ENCODE measurements at regions not wholly inside any gene's neighbourhood (a gene's known extent, or its start where the extent isn't known, plus 50 kb on each side); places are given as distances from the start of the nearest gene placed in this dataset.

DNA sequence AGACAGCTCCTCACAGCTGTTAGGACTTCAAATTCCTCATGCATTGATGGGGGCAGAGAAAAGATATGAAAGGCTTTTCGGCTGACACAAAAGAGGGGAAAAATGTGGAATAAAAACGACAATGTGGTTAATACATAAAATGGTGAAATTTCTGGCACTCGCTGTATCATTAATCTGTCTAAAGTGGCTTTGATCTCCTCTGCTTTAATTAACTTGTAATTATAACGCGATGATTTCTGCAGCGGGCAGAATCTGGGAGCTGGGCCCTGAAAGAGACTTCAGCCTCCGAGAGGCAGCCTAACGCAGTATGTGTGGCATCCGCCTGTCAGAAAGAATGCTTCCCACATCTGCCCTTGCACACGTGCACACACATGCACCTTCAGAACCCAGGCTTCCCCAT, 144.1 kb upstream of the IGSF21 start:
- Histone ChIP-seq H3K79me2 (ENCODE audit: insufficient read depth, low read length) (no peaks in the 10 kb centered on the region), H4K8ac (replicated peaks; ENCODE audit: insufficient read length, low read depth, low read length) (no peak overlapping the region), H4K91ac (ENCODE audit: insufficient read length, low read depth, low read length) (no peak overlapping the region), H3K56ac (ENCODE audit: insufficient read length, low read depth, low read length) (no peak overlapping the region), H3K23ac (ENCODE audit: insufficient read length, low read depth, low read length) (no peak overlapping the region), H2BK12ac (ENCODE audit: insufficient read length, low read depth, low read length) (no peak overlapping the region), H3K27ac (ENCODE audit: insufficient read length, low read depth, low read length) (no peak overlapping the region), H3K4me2 (ENCODE audit: insufficient read depth, insufficient read length, low read length) (no peak overlapping the region), H4K5ac (ENCODE audit: insufficient read length, low read depth, low read length) (no peak overlapping the region), H3T11ph (ENCODE audit: low read length) (no peak overlapping the region), H2BK15ac (ENCODE audit: low read depth, low read length) (no peak overlapping the region), H3K9ac (ENCODE audit: extremely low read depth, insufficient read length, low read length) (no peak overlapping the region), H3K14ac (ENCODE audit: insufficient read depth, low read length) (no peak overlapping the region), H4K20me1 (ENCODE audit: control insufficient read depth, insufficient read depth, insufficient read length) (no peaks in the 10 kb centered on the region), H3K4me1 (ENCODE audit: insufficient read depth, low read length) (peaks cover 4% of the 10 kb centered on the region; the same call in 1 of the 2 replicates), H3K23me2 (ENCODE audit: insufficient read length, low read depth, low read length, poor library complexity, severe bottlenecking) (no peaks in the 10 kb centered on the region), H2BK120ac (ENCODE audit: low read depth, low read length, poor library complexity, severe bottlenecking) (no peak overlapping the region), H2BK20ac (ENCODE audit: low read depth, low read length, poor library complexity, severe bottlenecking) (no peak overlapping the region), H3K79me1 (ENCODE audit: insufficient read depth, low read depth, low read length, poor library complexity, severe bottlenecking) (no peaks in the 10 kb centered on the region), H3K4ac (ENCODE audit: low read depth, low read length) (no peak overlapping the region), H3K9me3 (ENCODE audit: control insufficient read depth, low read depth, low read length) (no peaks in the 10 kb centered on the region), H2AFZ (ENCODE audit: low read length) (no peak overlapping the region), H2BK5ac (ENCODE audit: insufficient read length, low read length) (no peak overlapping the region), H3K18ac (ENCODE audit: insufficient read length, low read depth, low read length) (no peak overlapping the region), H2AK5ac (ENCODE audit: insufficient read length, low read length) (no peak overlapping the region), H3K27me3 (ENCODE audit: insufficient read depth, low read length) (no peaks in the 10 kb centered on the region; the same call in 1 of the 2 replicates)
- no peak for DNase-seq
- Mint-ChIP-seq H3K4me3 (no peak overlapping the region), H3K36me3 (ENCODE audit: insufficient read depth in 1 of 3, low read depth in 3 of 3) (no peaks in the 10 kb centered on the region), H3K9me3 (no peaks in the 10 kb centered on the region), H3K4me1 (peaks cover 14 to 16% of the 10 kb centered on the region in 2 experiments), H3K27me3 (ENCODE audit: low read depth) (peaks cover 50% of the 10 kb centered on the region), H3K27ac (no peak overlapping the region)
- TF ChIP-seq, protein P1, sequence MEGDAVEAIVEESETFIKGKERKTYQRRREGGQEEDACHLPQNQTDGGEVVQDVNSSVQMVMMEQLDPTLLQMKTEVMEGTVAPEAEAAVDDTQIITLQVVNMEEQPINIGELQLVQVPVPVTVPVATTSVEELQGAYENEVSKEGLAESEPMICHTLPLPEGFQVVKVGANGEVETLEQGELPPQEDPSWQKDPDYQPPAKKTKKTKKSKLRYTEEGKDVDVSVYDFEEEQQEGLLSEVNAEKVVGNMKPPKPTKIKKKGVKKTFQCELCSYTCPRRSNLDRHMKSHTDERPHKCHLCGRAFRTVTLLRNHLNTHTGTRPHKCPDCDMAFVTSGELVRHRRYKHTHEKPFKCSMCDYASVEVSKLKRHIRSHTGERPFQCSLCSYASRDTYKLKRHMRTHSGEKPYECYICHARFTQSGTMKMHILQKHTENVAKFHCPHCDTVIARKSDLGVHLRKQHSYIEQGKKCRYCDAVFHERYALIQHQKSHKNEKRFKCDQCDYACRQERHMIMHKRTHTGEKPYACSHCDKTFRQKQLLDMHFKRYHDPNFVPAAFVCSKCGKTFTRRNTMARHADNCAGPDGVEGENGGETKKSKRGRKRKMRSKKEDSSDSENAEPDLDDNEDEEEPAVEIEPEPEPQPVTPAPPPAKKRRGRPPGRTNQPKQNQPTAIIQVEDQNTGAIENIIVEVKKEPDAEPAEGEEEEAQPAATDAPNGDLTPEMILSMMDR (conservative IDR thresholded peaks at IDR 0.05), result no peak
- no CpG with 5 or more reads among the region's 10 CpGs for WGBS (ENCODE audit: extremely low coverage, insufficient read length, low lambda C conversion rate)

All from H9 (cell line).